ENCODE measurements at regions not wholly inside any gene's neighbourhood (a gene's known extent, or its start where the extent isn't known, plus 50 kb on each side); places are given as distances from the start of the nearest gene placed in this dataset.

GRCh38 chr20:10893321-10893720 is 219.5 kb upstream of the JAG1 start:
- DNase-seq (ENCODE audit: low spot score) (no peak), ATAC-seq (no peak), FAIRE-seq (no peak)
- no peaks in the 10 kb centered on the region for H4K20me1 ChIP-seq (ENCODE audit: insufficient read depth, low read length)
- BruUV-seq (replicated peaks), result no TSS peak
- H3K9ac ChIP-seq (ENCODE audit: insufficient read depth, low read depth, low read length), result no peak overlapping the region
- no peaks in the 10 kb centered on the region for H3K4me1 ChIP-seq (ENCODE audit: insufficient read depth, low read length)
- H3K4me2 ChIP-seq (ENCODE audit: low read depth, low read length), result no peak overlapping the region
- no peaks in the 10 kb centered on the region for H3K36me3 ChIP-seq (replicated peaks in 1 of 2; ENCODE audit: control insufficient read depth in 1 of 2, insufficient read depth in 2 of 2, low read length in 2 of 2)
- H3K9me3 ChIP-seq (ENCODE audit: low read length), result no peaks in the 10 kb centered on the region
- WGBS (ENCODE audit: low lambda C conversion rate), result 17% methylated on average over 3 of the region's 3 CpGs
- in situ Hi-C loops (cut with HindIII; ENCODE audit: extremely low pct_ligation_motif_present, low pct_unique_long_range_greater_than_20kb), result no loop called here
- ChIA-PET CTCF (ENCODE audit: low intra/inter-chr PET ratio, low total read pairs) (no interaction called here), POLR2A (no interaction called here)
- H3K27me3 ChIP-seq (ENCODE audit: control insufficient read depth in 1 of 2, insufficient read depth in 2 of 2, low read length in 2 of 2), result no peaks in the 10 kb centered on the region
- H3K79me2 ChIP-seq (ENCODE audit: insufficient read depth, low read length), result no peaks in the 10 kb centered on the region
- TF ChIP-seq ARNT (IDR thresholded peaks at IDR 0.05) (no peak), MTF1 (CRISPR knock-in tag; IDR thresholded peaks at IDR 0.05) (no peak)
- H2AFZ ChIP-seq (ENCODE audit: low read length), result no peak overlapping the region
- H3K27ac ChIP-seq (ENCODE audit: extremely low read length, insufficient read depth, low read length), result no peak overlapping the region
- intact Hi-C loops (cut with micrococcal nuclease; ENCODE audit: unreplicated experiment), result no loop called here
- no peak overlapping the region for H3K4me3 ChIP-seq (replicated peaks in 1 of 3; ENCODE audit: insufficient read depth in 1 of 3, low read depth in 2 of 3, low read length in 3 of 3)

- ATAC-seq (no peak), DNase-seq (ENCODE audit: low spot score) (no peak), FAIRE-seq (no peak)
- H3K36me3 ChIP-seq (replicated peaks in 1 of 2; ENCODE audit: control insufficient read depth in 1 of 2, insufficient read depth in 2 of 2, low read length in 2 of 2), result no peaks in the 10 kb centered on the region
- TF ChIP-seq TBX2 (CRISPR knock-in tag; IDR thresholded peaks at IDR 0.05; ENCODE audit: borderline replicate concordance) (no peak), NR3C1 (CRISPR knock-in tag; IDR thresholded peaks at IDR 0.05) (no peak), ZNF367 (CRISPR knock-in tag; IDR thresholded peaks at IDR 0.05; ENCODE audit: borderline replicate concordance) (no peak), ZNF564 (CRISPR knock-in tag; IDR thresholded peaks at IDR 0.05) (no peak)
- H3K4me1 ChIP-seq (ENCODE audit: insufficient read depth, low read length), result no peaks in the 10 kb centered on the region
- no peak overlapping the region for H3K9ac ChIP-seq (ENCODE audit: insufficient read depth, low read depth, low read length)
- H3K4me3 ChIP-seq (replicated peaks in 1 of 3; ENCODE audit: insufficient read depth in 1 of 3, low read depth in 2 of 3, low read length in 3 of 3), result no peak overlapping the region
- intact Hi-C loops (cut with micrococcal nuclease; ENCODE audit: unreplicated experiment) (no loop called here), in situ Hi-C loops (cut with HindIII; ENCODE audit: extremely low pct_ligation_motif_present, low pct_unique_long_range_greater_than_20kb) (no loop called here)
- 0% methylated on average over 1 of the region's 1 CpG for WGBS (ENCODE audit: low lambda C conversion rate)
- no TSS peak for BruUV-seq (replicated peaks)
- H3K9me3 ChIP-seq (ENCODE audit: low read length), result no peaks in the 10 kb centered on the region
- CTCF ChIA-PET (ENCODE audit: low intra/inter-chr PET ratio, low total read pairs), result no interaction called here
- H3K27ac ChIP-seq (ENCODE audit: extremely low read length, insufficient read depth, low read length), result no peak overlapping the region
- POLR2A ChIA-PET, result no interaction called here
- no peaks in the 10 kb centered on the region for H4K20me1 ChIP-seq (ENCODE audit: insufficient read depth, low read length)
- H3K4me2 ChIP-seq (ENCODE audit: low read depth, low read length), result no peak overlapping the region
- H3K79me2 ChIP-seq (ENCODE audit: insufficient read depth, low read length), result no peaks in the 10 kb centered on the region
- no peaks in the 10 kb centered on the region for H3K27me3 ChIP-seq (ENCODE audit: control insufficient read depth in 1 of 2, insufficient read depth in 2 of 2, low read length in 2 of 2)
- H2AFZ ChIP-seq (ENCODE audit: low read length), result no peak overlapping the region
Measured at GRCh38 chr20:10897336-10897735, 223.5 kb upstream of the JAG1 start.
